Bronchial epithelial cell (primary cell): ENCODE measurements at regions not wholly inside any gene's neighbourhood (a gene's known extent, or its start where the extent isn't known, plus 50 kb on each side); places are given as distances from the start of the nearest gene placed in this dataset.
A peak's percentile ranks its signal among the peaks of the same experiment; 100 is the strongest.

ENCODE experiments used
- DNase-seq: peaks from one replicate; pipeline ENCODE4 v3.0.0-alpha.2; 2010; ENCODE audit warnings: low read depth
- FAIRE-seq: peaks from 2 replicates; lab custom pipeline; 2011; peaks lifted over from hg19 to GRCh38; lab: Jason Lieb, UNC
- H3K27me3 ChIP-seq: 2 replicates; pipeline ENCODE4 v1.5.1; 2011; ENCODE audit warnings: low read length; ENCODE audit not compliant: control insufficient read depth, insufficient read depth
- H3K36me3 ChIP-seq: 2 replicates; pipeline ENCODE4 v1.5.1; 2011; ENCODE audit warnings: low read length; ENCODE audit not compliant: control insufficient read depth, insufficient read depth
- H3K4me3 ChIP-seq: 2 replicates; pipeline ENCODE4 v1.5.1; 2011; ENCODE audit warnings: mild to moderate bottlenecking, low read depth, low read length, control low read depth
- TF ChIP-seq, protein P1 (sequence below): IDR thresholded peaks from 2 replicates; pipeline ENCODE4 v1.5.1; 2011; ENCODE audit warnings: mild to moderate bottlenecking, moderate library complexity, low read length, control low read depth, inconsistent platforms; ENCODE audit not compliant: insufficient read depth, severe bottlenecking

GRCh38 chr2:65539633-65540032 lies 107.2 kb upstream of the SPRED2 start:
- no peak for FAIRE-seq
- Histone ChIP-seq H3K27me3 (no peaks in the 10 kb centered on the region), H3K36me3 (no peaks in the 10 kb centered on the region), H3K4me3 (no peak overlapping the region)
- TF ChIP-seq, protein P1, sequence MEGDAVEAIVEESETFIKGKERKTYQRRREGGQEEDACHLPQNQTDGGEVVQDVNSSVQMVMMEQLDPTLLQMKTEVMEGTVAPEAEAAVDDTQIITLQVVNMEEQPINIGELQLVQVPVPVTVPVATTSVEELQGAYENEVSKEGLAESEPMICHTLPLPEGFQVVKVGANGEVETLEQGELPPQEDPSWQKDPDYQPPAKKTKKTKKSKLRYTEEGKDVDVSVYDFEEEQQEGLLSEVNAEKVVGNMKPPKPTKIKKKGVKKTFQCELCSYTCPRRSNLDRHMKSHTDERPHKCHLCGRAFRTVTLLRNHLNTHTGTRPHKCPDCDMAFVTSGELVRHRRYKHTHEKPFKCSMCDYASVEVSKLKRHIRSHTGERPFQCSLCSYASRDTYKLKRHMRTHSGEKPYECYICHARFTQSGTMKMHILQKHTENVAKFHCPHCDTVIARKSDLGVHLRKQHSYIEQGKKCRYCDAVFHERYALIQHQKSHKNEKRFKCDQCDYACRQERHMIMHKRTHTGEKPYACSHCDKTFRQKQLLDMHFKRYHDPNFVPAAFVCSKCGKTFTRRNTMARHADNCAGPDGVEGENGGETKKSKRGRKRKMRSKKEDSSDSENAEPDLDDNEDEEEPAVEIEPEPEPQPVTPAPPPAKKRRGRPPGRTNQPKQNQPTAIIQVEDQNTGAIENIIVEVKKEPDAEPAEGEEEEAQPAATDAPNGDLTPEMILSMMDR = no peak
- no peak for DNase-seq

- FAIRE-seq (no peak), DNase-seq (peak; percentile 44)
- TF ChIP-seq, protein P1 = no peak
- no peaks in the 10 kb centered on the region for H3K36me3 ChIP-seq
- no peaks in the 10 kb centered on the region for H3K27me3 ChIP-seq
- no peak overlapping the region for H3K4me3 ChIP-seq
Measured at GRCh38 chr2:65537651-65538385, 105.4 kb upstream of the SPRED2 start.

GRCh38 chr2:65536596-65536995 lies 104.2 kb upstream of the SPRED2 start:
- FAIRE-seq = no peak
- no peak overlapping the region for H3K4me3 ChIP-seq
- no peak for DNase-seq
- no peaks in the 10 kb centered on the region for H3K36me3 ChIP-seq
- TF ChIP-seq, protein P1 = no peak
- peaks cover 1% of the 10 kb centered on the region for H3K27me3 ChIP-seq

DNA sequence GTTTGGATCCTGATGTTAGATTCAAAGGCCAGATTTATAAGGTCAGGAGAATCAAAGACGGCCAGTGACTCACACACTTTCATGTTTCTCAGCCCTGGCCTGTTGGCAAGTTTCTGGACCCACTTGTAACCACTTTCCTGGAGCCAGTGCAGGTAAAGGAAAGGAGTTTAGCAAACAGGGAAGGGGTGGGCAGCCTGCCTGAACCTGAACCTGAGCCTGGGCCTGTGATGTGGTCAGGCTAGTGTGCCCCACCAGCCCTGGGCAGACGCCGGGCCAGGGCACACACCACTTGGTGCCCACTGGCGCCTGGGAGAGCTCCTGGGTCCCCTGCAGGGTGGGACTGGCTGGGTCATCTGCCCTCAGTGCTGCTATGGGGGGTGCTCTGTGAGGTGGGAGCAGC lies 100.5 kb upstream of the SPRED2 start:
- TF ChIP-seq, protein P1 = no peak
- DNase-seq (no peak), FAIRE-seq (no peak)
- Histone ChIP-seq H3K27me3 (peaks cover 1% of the 10 kb centered on the region), H3K36me3 (no peaks in the 10 kb centered on the region), H3K4me3 (no peak overlapping the region)

DNA sequence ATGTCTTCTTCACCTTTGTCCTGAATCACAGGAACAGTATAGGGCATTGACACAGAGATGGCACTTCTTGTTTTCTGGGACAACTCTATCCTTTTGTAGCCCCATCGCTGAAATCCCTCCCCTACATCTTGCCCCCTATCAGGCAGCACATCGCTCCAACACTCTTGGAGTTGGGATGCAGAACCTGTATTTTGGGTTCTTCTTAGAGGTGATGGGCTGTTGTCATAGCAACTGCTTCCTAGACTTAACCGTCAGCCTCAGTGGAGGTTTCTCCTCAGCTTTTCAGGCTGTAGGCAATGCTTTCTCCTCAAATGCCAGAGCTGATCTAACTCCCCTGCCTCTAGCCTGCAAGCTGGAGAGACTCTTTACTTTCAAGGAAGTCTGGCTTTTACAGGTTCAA lies 99.9 kb upstream of the SPRED2 start:
- Histone ChIP-seq H3K36me3 (no peaks in the 10 kb centered on the region), H3K4me3 (no peak overlapping the region), H3K27me3 (peaks cover 1% of the 10 kb centered on the region)
- no peak for FAIRE-seq
- TF ChIP-seq, protein P1 = no peak
- DNase-seq = no peak
